Cardiac fibroblast (primary cell): ENCODE measurements at regions not wholly inside any gene's neighbourhood (a gene's known extent, or its start where the extent isn't known, plus 50 kb on each side); places are given as distances from the start of the nearest gene placed in this dataset.

Experiments used
- DNase-seq, 2 donors: peaks; one replicate each; pipeline versions ENCODE4 v3.0.0 to v3.0.0-alpha.2; 2010; ENCODE audit warnings: low read depth in 2 of 2
- H3K4me3 ChIP-seq, 2 donors: replicated peaks in 1 of 2; 1 replicate in 1 of 2; 2 replicates in 1 of 2; pipeline ENCODE4 v1.5.1; 2011; ENCODE audit warnings: low read depth in 2 of 2, low read length in 2 of 2, mild to moderate bottlenecking in 2 of 2, moderate library complexity in 1 of 2
- CTCF ChIP-seq: IDR thresholded peaks from one replicate; pipeline ENCODE4 v1.5.1; 2011; ENCODE audit warnings: low read depth, mild to moderate bottlenecking, low read length, inconsistent platforms

- no peak for TF ChIP-seq CTCF
- DNase-seq: no peak
Observed at GRCh38 chr10:4635883-4636282, 190.1 kb upstream of the AKR1E2 start.

GRCh38 chr10:4635388-4635787, 190.6 kb upstream of the AKR1E2 start:
- no peak for TF ChIP-seq CTCF
- H3K4me3 ChIP-seq: no peak overlapping the region
- DNase-seq: no peak

More at GRCh38 chr10:4635883-4636282, 190.1 kb upstream of the AKR1E2 start:
- H3K4me3 ChIP-seq: no peak overlapping the region

GRCh38 chr10:4633776-4634175, 192.2 kb upstream of the AKR1E2 start:
- TF ChIP-seq CTCF: no peak
- no peak for DNase-seq
- H3K4me3 ChIP-seq: no peak overlapping the region

- DNase-seq: no peak
- no peak for TF ChIP-seq CTCF
- no peak overlapping the region for H3K4me3 ChIP-seq
Observed at GRCh38 chr10:4633186-4633585, 192.8 kb upstream of the AKR1E2 start.

- DNase-seq: no peak
- TF ChIP-seq CTCF: no peak
- H3K4me3 ChIP-seq: no peak overlapping the region
Observed at GRCh38 chr10:4632757-4633156, 193.2 kb upstream of the AKR1E2 start.

GRCh38 chr10:4626919-4627318, 199.1 kb upstream of the AKR1E2 start:
- no peak for DNase-seq
- TF ChIP-seq CTCF: no peak

GRCh38 chr10:4623757-4624420, 202.1 kb upstream of the AKR1E2 start:
- no peak overlapping the region for H3K4me3 ChIP-seq
- no peak for TF ChIP-seq CTCF
- peak in 1 of 2 donors; percentile 36 for DNase-seq

More at GRCh38 chr10:4626919-4627318, 199.1 kb upstream of the AKR1E2 start:
- H3K4me3 ChIP-seq: no peak overlapping the region
